HepG2 (cell line): ENCODE measurements at regions not wholly inside any gene's neighbourhood (a gene's known extent, or its start where the extent isn't known, plus 50 kb on each side); places are given as distances from the start of the nearest gene placed in this dataset.

Experiments used
- ARNT2 ChIP-seq: sonication (generic); formaldehyde crosslinking; IDR thresholded peaks from 2 replicates; pipeline ENCODE4 v1.8.0; 2022; ENCODE audit warnings: mild to moderate bottlenecking, low read depth, missing genetic modification reagents, moderate library complexity
- ARNTL ChIP-seq: sonication (generic); formaldehyde crosslinking; IDR thresholded peaks from 2 replicates; pipeline ENCODE4 v1.4.0; 2020; ENCODE audit warnings: mild to moderate bottlenecking, missing genetic modification reagents
- CBX5 ChIP-seq: sonication (generic); formaldehyde crosslinking; IDR thresholded peaks from 2 replicates; pipeline ENCODE4 v1.4.0; 2020; ENCODE audit warnings: missing genetic modification reagents, borderline replicate concordance
- CEBPB ChIP-seq: IDR thresholded peaks from 2 replicates; pipeline ENCODE4 v1.6.1; 2011; ENCODE audit warnings: low read depth, low read length, improper control_type of control experiment, borderline replicate concordance
- CHCHD3 ChIP-seq: sonication (generic); formaldehyde crosslinking; IDR thresholded peaks from 2 replicates; pipeline ENCODE4 v1.8.0; 2022; ENCODE audit warnings: mild to moderate bottlenecking, missing genetic modification reagents, moderate library complexity
- FOXA1 ChIP-seq, 2 experiments: fragments of 450-650 bp in 1 of 2; sonication (generic) in 1 of 2; formaldehyde crosslinking in 1 of 2; IDR thresholded peaks; 2 replicates each; pipeline versions ENCODE4 v1.4.0 to v1.6.1; 2016 to 2020; ENCODE audit warnings: missing genetic modification reagents in 1 of 2
- FOXA3 ChIP-seq: IDR thresholded peaks from 2 replicates; pipeline ENCODE4 v1.6.1; 2016; ENCODE audit warnings: missing genetic modification reagents, missing compliant biosample characterization
- FOXK1 ChIP-seq: sonication (generic); formaldehyde crosslinking; IDR thresholded peaks from 2 replicates; pipeline ENCODE4 v1.4.0; 2020; ENCODE audit warnings: low read depth, missing genetic modification reagents, borderline replicate concordance
- HNF4G ChIP-seq, 2 experiments: sonication (generic) in 1 of 2; formaldehyde crosslinking in 1 of 2; IDR thresholded peaks; 2 replicates each; pipeline versions ENCODE4 v1.4.0 to v1.6.1; 2011 to 2020; ENCODE audit warnings: borderline replicate concordance in 2 of 2, low read depth in 2 of 2, mild to moderate bottlenecking in 2 of 2, low read length in 1 of 2, missing genetic modification reagents in 1 of 2, moderate library complexity in 1 of 2
- KLF6 ChIP-seq: IDR thresholded peaks from 2 replicates; pipeline ENCODE4 v1.8.0; 2016; ENCODE audit warnings: missing biosample characterization, missing genetic modification reagents
- MBNL3 ChIP-seq: fragments of 250-450 bp; sonication (Bioruptor Pico); conservative IDR thresholded peaks from 2 replicates; pipeline ENCODE4 v1.8.0; 2022; ENCODE audit warnings: mild to moderate bottlenecking, inconsistent platforms
- MED8 ChIP-seq: sonication (generic); formaldehyde crosslinking; IDR thresholded peaks from 2 replicates; pipeline ENCODE4 v1.8.1; 2023; ENCODE audit warnings: mild to moderate bottlenecking, missing genetic modification reagents; ENCODE audit not compliant: insufficient replicate concordance
- NR2F6 ChIP-seq, 2 experiments: IDR thresholded peaks; 2 replicates each; pipeline ENCODE4 v1.6.1; 2016; ENCODE audit warnings: antibody characterized with exemption in 1 of 2, mild to moderate bottlenecking in 1 of 2
- RARA ChIP-seq: IDR thresholded peaks from 2 replicates; pipeline ENCODE4 v1.6.1; 2016; ENCODE audit warnings: missing genetic modification reagents, missing compliant biosample characterization
- SP1 ChIP-seq, 2 experiments: fragments of 450-650 bp in 1 of 2; sonication (generic) in 1 of 2; formaldehyde crosslinking in 1 of 2; IDR thresholded peaks; 2 replicates each; pipeline versions ENCODE4 v1.4.0 to v1.6.1; 2016 to 2020; ENCODE audit warnings: missing genetic modification reagents in 1 of 2
- ZNF121 ChIP-seq: sonication (generic); formaldehyde crosslinking; IDR thresholded peaks from 2 replicates; pipeline ENCODE4 v1.5.0; 2020; ENCODE audit warnings: mild to moderate bottlenecking, missing genetic modification reagents
- ZNF501 ChIP-seq: sonication (generic); formaldehyde crosslinking; IDR thresholded peaks from 2 replicates; pipeline ENCODE4 v1.5.1; 2020; ENCODE audit warnings: mild to moderate bottlenecking, moderate library complexity, missing genetic modification reagents
- ZNF510 ChIP-seq: sonication (generic); formaldehyde crosslinking; IDR thresholded peaks from 2 replicates; pipeline ENCODE4 v1.4.0; 2020; ENCODE audit warnings: low read depth, mild to moderate bottlenecking, missing genetic modification reagents
- ZNF839 ChIP-seq: sonication (generic); formaldehyde crosslinking; IDR thresholded peaks from 2 replicates; pipeline ENCODE4 v1.4.0; 2020; ENCODE audit warnings: missing genetic modification reagents, mild to moderate bottlenecking, borderline replicate concordance
- TF ChIP-seq, protein P1 (sequence below): sonication (generic); formaldehyde crosslinking; IDR thresholded peaks from 2 replicates; pipeline ENCODE4 v1.9.0; 2022; ENCODE audit warnings: missing genetic modification reagents, mild to moderate bottlenecking, borderline replicate concordance
- TF ChIP-seq, protein P2 (sequence below): sonication (generic); formaldehyde crosslinking; IDR thresholded peaks from 2 replicates; pipeline ENCODE4 v1.5.0; 2020; ENCODE audit warnings: mild to moderate bottlenecking, missing genetic modification reagents
- TF ChIP-seq, protein P3 (sequence below): IDR thresholded peaks from 2 replicates; pipeline ENCODE4 v1.6.1; 2016; ENCODE audit warnings: low read depth, borderline replicate concordance
- TF ChIP-seq, protein P4 (sequence below), 2 experiments: fragments of 450-650 bp in 1 of 2; sonication (generic) in 1 of 2; formaldehyde crosslinking; IDR thresholded peaks; 2 replicates each; pipeline versions ENCODE4 v1.5.0 to v1.8.0; 2020 to 2022; ENCODE audit warnings: mild to moderate bottlenecking in 1 of 2, missing genetic modification reagents in 1 of 2
- TF ChIP-seq, protein P5 (sequence below): sonication (generic); formaldehyde crosslinking; IDR thresholded peaks from 2 replicates; pipeline ENCODE4 v1.5.0; 2020; ENCODE audit warnings: missing genetic modification reagents, mild to moderate bottlenecking, borderline replicate concordance

DNA sequence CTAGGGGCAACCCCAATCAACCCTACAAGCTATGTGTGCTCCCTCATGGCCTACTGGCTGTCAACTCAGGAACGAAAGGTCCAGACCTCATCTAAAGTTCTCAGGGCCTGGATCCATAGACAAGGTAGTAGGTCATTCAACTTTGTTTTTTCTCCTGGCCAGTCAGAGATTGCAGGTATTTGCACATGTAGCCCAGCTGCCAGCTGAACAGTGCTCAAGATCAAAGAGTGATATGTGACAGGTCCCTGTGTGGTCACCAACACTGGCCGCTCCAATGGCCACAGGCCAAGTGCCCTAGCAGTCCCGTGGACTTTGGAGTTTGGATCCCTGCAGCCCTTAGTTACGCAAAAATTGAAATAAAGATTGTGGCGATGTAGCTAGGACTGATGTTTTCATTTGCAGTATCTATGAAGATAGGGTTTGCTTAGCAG is 60.6 kb upstream of the ATXN1 start (continued):
- TF ChIP-seq HNF4G (IDR thresholded peaks at IDR 0.05; ENCODE audit: borderline replicate concordance, low read depth, low read length) (peak; percentile 100), HNF4G (CRISPR knock-in tag; IDR thresholded peaks at IDR 0.05; ENCODE audit: borderline replicate concordance, low read depth) (peak; percentile 100), ZNF121 (CRISPR knock-in tag) (peak; percentile 82), FOXK1 (CRISPR knock-in tag) (peak; percentile 98), ZNF510 (no peak), ZNF501 (CRISPR knock-in tag) (peak; percentile 99), ZNF839 (no peak), KLF6 (CRISPR knock-in tag) (0 out of 2 replicates have a peak, but pooled peaks have one; percentile 49), NR2F6 (IDR thresholded peaks at IDR 0.05) (peak; percentile 90), NR2F6 (CRISPR knock-in tag; IDR thresholded peaks at IDR 0.05) (peak; percentile 93), SP1 (IDR thresholded peaks at IDR 0.05) (no peak), SP1 (CRISPR knock-in tag; IDR thresholded peaks at IDR 0.05) (peak; percentile 48; the same call in 1 of the 2 replicates), RARA (CRISPR knock-in tag) (peak; percentile 97), CHCHD3 (CRISPR knock-in tag) (no peak), ARNT2 (CRISPR knock-in tag) (0 out of 2 replicates have a peak, but pooled peaks have one; percentile 32), ARNTL (CRISPR knock-in tag) (peak; percentile 88), FOXA3 (CRISPR knock-in tag) (peak; percentile 95), MED8 (CRISPR knock-in tag) (no peak), CBX5 (peak; percentile 100), FOXA1 (IDR thresholded peaks at IDR 0.05) (no peak), FOXA1 (CRISPR knock-in tag; IDR thresholded peaks at IDR 0.05) (peak; percentile 83), MBNL3 (CRISPR knock-in tag) (no peak), CEBPB (peak; percentile 97)
- TF ChIP-seq, protein P1, sequence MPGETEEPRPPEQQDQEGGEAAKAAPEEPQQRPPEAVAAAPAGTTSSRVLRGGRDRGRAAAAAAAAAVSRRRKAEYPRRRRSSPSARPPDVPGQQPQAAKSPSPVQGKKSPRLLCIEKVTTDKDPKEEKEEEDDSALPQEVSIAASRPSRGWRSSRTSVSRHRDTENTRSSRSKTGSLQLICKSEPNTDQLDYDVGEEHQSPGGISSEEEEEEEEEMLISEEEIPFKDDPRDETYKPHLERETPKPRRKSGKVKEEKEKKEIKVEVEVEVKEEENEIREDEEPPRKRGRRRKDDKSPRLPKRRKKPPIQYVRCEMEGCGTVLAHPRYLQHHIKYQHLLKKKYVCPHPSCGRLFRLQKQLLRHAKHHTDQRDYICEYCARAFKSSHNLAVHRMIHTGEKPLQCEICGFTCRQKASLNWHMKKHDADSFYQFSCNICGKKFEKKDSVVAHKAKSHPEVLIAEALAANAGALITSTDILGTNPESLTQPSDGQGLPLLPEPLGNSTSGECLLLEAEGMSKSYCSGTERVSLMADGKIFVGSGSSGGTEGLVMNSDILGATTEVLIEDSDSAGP (CRISPR knock-in tag) = peak; percentile 84; the same call in 1 of the 2 replicates
- TF ChIP-seq, protein P2, sequence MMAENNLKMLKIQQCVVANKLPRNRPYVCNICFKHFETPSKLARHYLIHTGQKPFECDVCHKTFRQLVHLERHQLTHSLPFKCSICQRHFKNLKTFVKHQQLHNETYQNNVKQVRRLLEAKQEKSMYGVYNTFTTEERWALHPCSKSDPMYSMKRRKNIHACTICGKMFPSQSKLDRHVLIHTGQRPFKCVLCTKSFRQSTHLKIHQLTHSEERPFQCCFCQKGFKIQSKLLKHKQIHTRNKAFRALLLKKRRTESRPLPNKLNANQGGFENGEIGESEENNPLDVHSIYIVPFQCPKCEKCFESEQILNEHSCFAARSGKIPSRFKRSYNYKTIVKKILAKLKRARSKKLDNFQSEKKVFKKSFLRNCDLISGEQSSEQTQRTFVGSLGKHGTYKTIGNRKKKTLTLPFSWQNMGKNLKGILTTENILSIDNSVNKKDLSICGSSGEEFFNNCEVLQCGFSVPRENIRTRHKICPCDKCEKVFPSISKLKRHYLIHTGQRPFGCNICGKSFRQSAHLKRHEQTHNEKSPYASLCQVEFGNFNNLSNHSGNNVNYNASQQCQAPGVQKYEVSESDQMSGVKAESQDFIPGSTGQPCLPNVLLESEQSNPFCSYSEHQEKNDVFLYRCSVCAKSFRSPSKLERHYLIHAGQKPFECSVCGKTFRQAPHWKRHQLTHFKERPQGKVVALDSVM (CRISPR knock-in tag) = 0 out of 2 replicates have a peak, but pooled peaks have one; percentile 33
- TF ChIP-seq, protein P3, sequence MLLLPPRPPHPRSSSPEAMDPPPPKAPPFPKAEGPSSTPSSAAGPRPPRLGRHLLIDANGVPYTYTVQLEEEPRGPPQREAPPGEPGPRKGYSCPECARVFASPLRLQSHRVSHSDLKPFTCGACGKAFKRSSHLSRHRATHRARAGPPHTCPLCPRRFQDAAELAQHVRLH = peak; percentile 94
- TF ChIP-seq, protein P4, sequence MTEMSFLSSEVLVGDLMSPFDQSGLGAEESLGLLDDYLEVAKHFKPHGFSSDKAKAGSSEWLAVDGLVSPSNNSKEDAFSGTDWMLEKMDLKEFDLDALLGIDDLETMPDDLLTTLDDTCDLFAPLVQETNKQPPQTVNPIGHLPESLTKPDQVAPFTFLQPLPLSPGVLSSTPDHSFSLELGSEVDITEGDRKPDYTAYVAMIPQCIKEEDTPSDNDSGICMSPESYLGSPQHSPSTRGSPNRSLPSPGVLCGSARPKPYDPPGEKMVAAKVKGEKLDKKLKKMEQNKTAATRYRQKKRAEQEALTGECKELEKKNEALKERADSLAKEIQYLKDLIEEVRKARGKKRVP (CRISPR knock-in tag; IDR thresholded peaks at IDR 0.05) = peak in 1 of 2 experiments; percentile 86; a peak in 2 of 4 replicates
- TF ChIP-seq, protein P5, sequence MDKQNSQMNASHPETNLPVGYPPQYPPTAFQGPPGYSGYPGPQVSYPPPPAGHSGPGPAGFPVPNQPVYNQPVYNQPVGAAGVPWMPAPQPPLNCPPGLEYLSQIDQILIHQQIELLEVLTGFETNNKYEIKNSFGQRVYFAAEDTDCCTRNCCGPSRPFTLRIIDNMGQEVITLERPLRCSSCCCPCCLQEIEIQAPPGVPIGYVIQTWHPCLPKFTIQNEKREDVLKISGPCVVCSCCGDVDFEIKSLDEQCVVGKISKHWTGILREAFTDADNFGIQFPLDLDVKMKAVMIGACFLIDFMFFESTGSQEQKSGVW (CRISPR knock-in tag) = no peak
